Right cardiac atrium (tissue), 5 donors: ENCODE measurements at regions not wholly inside any gene's neighbourhood (a gene's known extent, or its start where the extent isn't known, plus 50 kb on each side); places are given as distances from the start of the nearest gene placed in this dataset.

Source experiments
- ATAC-seq, 2 donors: fragments of 200-7000 bp; cut with Tn5 transposase; one replicate each; pipeline versions ENCODE4 v1.8.0 to v1.9.1; 2020; ENCODE audit warnings: moderate library complexity in 2 of 2, mild to moderate bottlenecking in 1 of 2
- DNase-seq, 3 donors: peaks; one replicate each; pipeline ENCODE4 v3.0.0-alpha.2; 2020
- H3K27ac ChIP-seq: one replicate; pipeline ENCODE4 v1.5.1; 2013; ENCODE audit warnings: mild to moderate bottlenecking, low read length, control low read depth, moderate library complexity
- H3K27me3 ChIP-seq: one replicate; pipeline ENCODE4 v1.6.1; 2013; ENCODE audit not compliant: control insufficient read depth, insufficient read depth
- H3K4me1 ChIP-seq: one replicate; pipeline ENCODE4 v1.6.1; 2013; ENCODE audit warnings: low read length; ENCODE audit not compliant: control insufficient read depth, insufficient read depth
- H3K4me3 ChIP-seq: one replicate; pipeline ENCODE4 v1.5.1; 2013; ENCODE audit warnings: low read length, control low read depth
- H3K9me3 ChIP-seq: one replicate; pipeline ENCODE4 v1.6.1; 2013; ENCODE audit warnings: low read length; ENCODE audit not compliant: control insufficient read depth
- WGBS: extraction: QIAGEN DNeasy Blood & Tissue Kit; methylation state at CpG from one replicate; pipeline ENCODE4 v1.1.7; 2013; 5-methylcytosine and 5-hydroxymethylcytosine counted together
- intact Hi-C, 4 donors: fragments of 100-400 bp; cut with DNase I; formaldehyde crosslinking; loops; one replicate each; pipeline versions ENCODE4 v1.11.0 to v1.14.0; 2022 to 2023
- donor health status: healthy with polysubstance abuse.
- donor health status: DM: no; HTN: yes; CAD: no.
- donor health status: DM: no; HTN: no; CAD: no.
- donor health status: DM: no; HTN: yes; CAD: no; lungs with severe emphysema.
- donor health status: DM: yes; HTN: yes; CAD: no.

- Histone ChIP-seq H3K4me1 (peaks cover 2% of the 10 kb centered on the region), H3K27ac (no peak overlapping the region), H3K9me3 (no peaks in the 10 kb centered on the region), H3K4me3 (no peak overlapping the region), H3K27me3 (no peaks in the 10 kb centered on the region)
- 89% methylated on average over 8 of the region's 8 CpGs for WGBS
- ATAC-seq = no peak
- DNase-seq = no peak
- intact Hi-C loops = no loop called here
These were observed 88.8 kb upstream of the DUSP5 start for GRCh38 chr10:110408943-110409342.

GRCh38 chr10:110409488-110409887, 88.2 kb upstream of the DUSP5 start:
- no peak overlapping the region for H3K27ac ChIP-seq
- ATAC-seq (no peak), DNase-seq (no peak)
- 88% methylated on average over 4 of the region's 4 CpGs for WGBS
- H3K4me3 ChIP-seq = no peak overlapping the region
- intact Hi-C loops = no loop called here
- no peaks in the 10 kb centered on the region for H3K9me3 ChIP-seq
- no peaks in the 10 kb centered on the region for H3K27me3 ChIP-seq
- H3K4me1 ChIP-seq = no peaks in the 10 kb centered on the region

GRCh38 chr10:110409926-110410325, 87.8 kb upstream of the DUSP5 start:
- WGBS = 85% methylated on average over 4 of the region's 4 CpGs
- intact Hi-C loops = no loop called here
- no peak overlapping the region for H3K27ac ChIP-seq

GRCh38 chr10:110410329-110411046, 87.2 kb upstream of the DUSP5 start:
- H3K4me3 ChIP-seq = no peak overlapping the region
- no peaks in the 10 kb centered on the region for H3K27me3 ChIP-seq
- peak; percentile 41 to 76 for ATAC-seq
- intact Hi-C loops = no loop called here
- H3K4me1 ChIP-seq = peaks cover under 1% of the 10 kb centered on the region
- H3K9me3 ChIP-seq = no peaks in the 10 kb centered on the region
- 63% methylated on average over 11 of the region's 11 CpGs for WGBS
- H3K27ac ChIP-seq = no peak overlapping the region
- peak in 1 of 3 donors; percentile 59 for DNase-seq

More at GRCh38 chr10:110409926-110410325, 87.8 kb upstream of the DUSP5 start:
- H3K4me1 ChIP-seq = no peaks in the 10 kb centered on the region
- H3K27me3 ChIP-seq = no peaks in the 10 kb centered on the region
- DNase-seq (no peak), ATAC-seq (no peak)
- no peak overlapping the region for H3K4me3 ChIP-seq
- no peaks in the 10 kb centered on the region for H3K9me3 ChIP-seq

- Histone ChIP-seq H3K27ac (no peak overlapping the region), H3K4me1 (peaks cover 2% of the 10 kb centered on the region), H3K4me3 (no peak overlapping the region), H3K9me3 (no peaks in the 10 kb centered on the region), H3K27me3 (no peaks in the 10 kb centered on the region)
- intact Hi-C loops = no loop called here
- 60% methylated on average over 9 of the region's 9 CpGs for WGBS
- ATAC-seq (peak; percentile 8 to 10), DNase-seq (peak in 2 of 3 donors; percentile 61 to 67)
These were observed 86.7 kb upstream of the DUSP5 start for GRCh38 chr10:110411047-110411410.

GRCh38 chr10:110413049-110413783, 84.5 kb upstream of the DUSP5 start:
- intact Hi-C loops = no loop called here
- Histone ChIP-seq H3K27ac (no peak overlapping the region), H3K9me3 (no peaks in the 10 kb centered on the region), H3K27me3 (no peaks in the 10 kb centered on the region), H3K4me1 (peaks cover 4% of the 10 kb centered on the region), H3K4me3 (no peak overlapping the region)
- no peak for DNase-seq
- ATAC-seq = no peak
- WGBS = 92% methylated on average over 2 of the region's 2 CpGs

GRCh38 chr10:110413903-110414547, 83.7 kb upstream of the DUSP5 start:
- DNase-seq = no peak
- 76% methylated on average over 11 of the region's 11 CpGs for WGBS
- intact Hi-C loops = no loop called here
- H3K27ac ChIP-seq = no peak overlapping the region
- no peak overlapping the region for H3K4me3 ChIP-seq
- peaks cover 4% of the 10 kb centered on the region for H3K4me1 ChIP-seq
- no peak for ATAC-seq
- H3K27me3 ChIP-seq = no peaks in the 10 kb centered on the region
- H3K9me3 ChIP-seq = no peaks in the 10 kb centered on the region

- Histone ChIP-seq H3K4me3 (no peak overlapping the region), H3K9me3 (no peaks in the 10 kb centered on the region), H3K4me1 (peaks cover 4% of the 10 kb centered on the region), H3K27ac (peak overlapping the region; percentile 25), H3K27me3 (no peaks in the 10 kb centered on the region)
- 73% methylated on average over 10 of the region's 10 CpGs for WGBS
- no peak for ATAC-seq
- intact Hi-C loops = no loop called here
- no peak for DNase-seq
These were observed 83.0 kb upstream of the DUSP5 start for GRCh38 chr10:110414548-110415309.

GRCh38 chr10:110415809-110416208, 81.9 kb upstream of the DUSP5 start:
- DNase-seq (no peak), ATAC-seq (peak; percentile 71 to 84)
- H3K4me1 ChIP-seq = peaks cover 4% of the 10 kb centered on the region
- 22% methylated on average over 3 of the region's 3 CpGs for WGBS
- H3K27ac ChIP-seq = peak overlapping the region; percentile 25
- intact Hi-C loops = no loop called here
- no peaks in the 10 kb centered on the region for H3K27me3 ChIP-seq
- no peak overlapping the region for H3K4me3 ChIP-seq
- no peaks in the 10 kb centered on the region for H3K9me3 ChIP-seq

GRCh38 chr10:110416776-110417711, 80.7 kb upstream of the DUSP5 start:
- DNase-seq (no peak), ATAC-seq (peak in 1 of 2 donors; percentile 23)
- intact Hi-C loops = no loop called here
- Histone ChIP-seq H3K4me3 (no peak overlapping the region), H3K27me3 (no peaks in the 10 kb centered on the region), H3K9me3 (no peaks in the 10 kb centered on the region), H3K4me1 (peaks cover 4% of the 10 kb centered on the region), H3K27ac (no peak overlapping the region)
- WGBS = 86% methylated on average over 7 of the region's 7 CpGs
